ENCODE measurements at regions not wholly inside any gene's neighbourhood (a gene's known extent, or its start where the extent isn't known, plus 50 kb on each side); places are given as distances from the start of the nearest gene placed in this dataset.

- no peak for DNase-seq
Measured at GRCh38 chr7:155182406-155182970, 112.4 kb downstream of the HTR5A start.

- no peak for DNase-seq
Measured at GRCh38 chr7:155183655-155184054, 113.5 kb downstream of the HTR5A start.

GRCh38 chr7:155184923-155185322, 112.8 kb upstream of the INSIG1 start:
- no peak for DNase-seq

GRCh38 chr7:155187061-155187785, 110.5 kb upstream of the INSIG1 start:
- DNase-seq: no peak

- DNase-seq: no peak
Measured at GRCh38 chr7:155188357-155188756, 109.3 kb upstream of the INSIG1 start.

GRCh38 chr7:155188821-155189581, 108.7 kb upstream of the INSIG1 start:
- no peak for DNase-seq

- DNase-seq: no peak
Measured at GRCh38 chr7:155189590-155189989, 108.1 kb upstream of the INSIG1 start.

GRCh38 chr7:155190688-155191087, 107.0 kb upstream of the INSIG1 start:
- DNase-seq: peak; percentile 24

GRCh38 chr7:155191137-155191536, 106.5 kb upstream of the INSIG1 start:
- no peak for DNase-seq

GRCh38 chr7:155191901-155192478, 105.7 kb upstream of the INSIG1 start:
- DNase-seq: no peak

- DNase-seq: no peak
Measured at GRCh38 chr7:155192961-155193640, 104.6 kb upstream of the INSIG1 start.

- no peak for DNase-seq
Measured at GRCh38 chr7:155193716-155194115, 104.0 kb upstream of the INSIG1 start.

- DNase-seq: no peak
Measured at GRCh38 chr7:155194382-155195140, 103.1 kb upstream of the INSIG1 start.

- no peak for DNase-seq
Measured at GRCh38 chr7:155195939-155196523, 101.6 kb upstream of the INSIG1 start.

GRCh38 chr7:155198196-155198892, 99.3 kb upstream of the INSIG1 start:
- DNase-seq: no peak

GRCh38 chr7:155198901-155199845, 98.5 kb upstream of the INSIG1 start:
- DNase-seq: peak; percentile 63

- DNase-seq: no peak
Measured at GRCh38 chr7:155201325-155202087, 96.2 kb upstream of the INSIG1 start.

GRCh38 chr7:155202106-155202871, 95.4 kb upstream of the INSIG1 start:
- DNase-seq: no peak

All from NCI-H226 (cell line).